ENCODE measurements at regions not wholly inside any gene's neighbourhood (a gene's known extent, or its start where the extent isn't known, plus 50 kb on each side); places are given as distances from the start of the nearest gene placed in this dataset.

DNA sequence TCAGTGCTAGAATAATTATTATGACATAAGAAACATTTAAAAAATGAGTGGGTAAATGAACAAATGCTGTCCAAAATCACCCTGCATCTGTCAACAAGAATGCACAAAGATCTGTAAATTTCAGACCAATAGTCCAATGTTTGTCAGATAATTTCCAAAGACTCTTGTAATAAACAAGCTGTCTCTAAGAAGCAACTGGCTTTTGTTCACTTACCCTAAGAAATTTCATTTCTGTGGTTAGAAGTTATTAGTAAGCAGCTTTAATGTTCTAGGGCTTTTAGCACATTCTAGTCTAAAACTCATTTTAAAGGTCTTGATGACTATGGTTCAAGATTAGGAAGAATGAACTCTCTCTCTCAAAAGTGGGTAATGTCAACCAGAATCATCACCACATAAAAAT is 560.3 kb upstream of the SMIM31 start:
- no peak for DNase-seq
- Histone ChIP-seq H3K9me3 (no peaks in the 10 kb centered on the region), H3K36me3 (no peaks in the 10 kb centered on the region), H3K27ac (no peak overlapping the region), H3K4me3 (no peak overlapping the region), H3K9ac (ENCODE audit: low read depth in 2 of 2, low read length in 2 of 2) (no peak overlapping the region), H3K27me3 (no peaks in the 10 kb centered on the region), H3K4me1 (no peaks in the 10 kb centered on the region)
- intact Hi-C loops (cut with DNase I) = no loop called here
- TF ChIP-seq, protein P1, sequence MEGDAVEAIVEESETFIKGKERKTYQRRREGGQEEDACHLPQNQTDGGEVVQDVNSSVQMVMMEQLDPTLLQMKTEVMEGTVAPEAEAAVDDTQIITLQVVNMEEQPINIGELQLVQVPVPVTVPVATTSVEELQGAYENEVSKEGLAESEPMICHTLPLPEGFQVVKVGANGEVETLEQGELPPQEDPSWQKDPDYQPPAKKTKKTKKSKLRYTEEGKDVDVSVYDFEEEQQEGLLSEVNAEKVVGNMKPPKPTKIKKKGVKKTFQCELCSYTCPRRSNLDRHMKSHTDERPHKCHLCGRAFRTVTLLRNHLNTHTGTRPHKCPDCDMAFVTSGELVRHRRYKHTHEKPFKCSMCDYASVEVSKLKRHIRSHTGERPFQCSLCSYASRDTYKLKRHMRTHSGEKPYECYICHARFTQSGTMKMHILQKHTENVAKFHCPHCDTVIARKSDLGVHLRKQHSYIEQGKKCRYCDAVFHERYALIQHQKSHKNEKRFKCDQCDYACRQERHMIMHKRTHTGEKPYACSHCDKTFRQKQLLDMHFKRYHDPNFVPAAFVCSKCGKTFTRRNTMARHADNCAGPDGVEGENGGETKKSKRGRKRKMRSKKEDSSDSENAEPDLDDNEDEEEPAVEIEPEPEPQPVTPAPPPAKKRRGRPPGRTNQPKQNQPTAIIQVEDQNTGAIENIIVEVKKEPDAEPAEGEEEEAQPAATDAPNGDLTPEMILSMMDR (IDR thresholded peaks at IDR 0.05) = no peak

DNA sequence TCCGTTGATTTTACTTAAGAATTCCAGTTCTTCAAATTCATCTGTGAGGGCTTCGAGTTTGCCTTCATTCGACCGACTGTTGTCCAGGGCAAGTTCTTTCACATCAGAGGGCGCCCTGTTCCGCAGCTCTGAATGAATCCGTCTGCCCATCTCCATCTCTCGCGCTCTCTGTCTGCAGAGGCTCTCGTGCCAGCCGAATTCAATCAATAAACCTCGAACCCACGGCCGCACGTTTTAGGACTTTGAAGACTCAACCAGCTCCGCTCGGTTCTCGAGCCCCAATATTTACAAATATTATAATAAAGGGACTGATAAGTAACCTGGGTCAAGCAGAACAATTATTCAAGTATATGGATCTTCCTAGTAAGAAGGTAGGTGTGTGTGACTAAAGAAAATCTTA is 556.4 kb upstream of the SMIM31 start:
- Histone ChIP-seq H3K4me3 (no peak overlapping the region), H3K27ac (no peak overlapping the region), H3K4me1 (no peaks in the 10 kb centered on the region), H3K27me3 (no peaks in the 10 kb centered on the region), H3K9me3 (no peaks in the 10 kb centered on the region), H3K9ac (ENCODE audit: low read depth in 2 of 2, low read length in 2 of 2) (no peak overlapping the region), H3K36me3 (no peaks in the 10 kb centered on the region)
- no peak for DNase-seq
- TF ChIP-seq, protein P1 (IDR thresholded peaks at IDR 0.05) = no peak
- intact Hi-C loops (cut with DNase I) = no loop called here

DNA sequence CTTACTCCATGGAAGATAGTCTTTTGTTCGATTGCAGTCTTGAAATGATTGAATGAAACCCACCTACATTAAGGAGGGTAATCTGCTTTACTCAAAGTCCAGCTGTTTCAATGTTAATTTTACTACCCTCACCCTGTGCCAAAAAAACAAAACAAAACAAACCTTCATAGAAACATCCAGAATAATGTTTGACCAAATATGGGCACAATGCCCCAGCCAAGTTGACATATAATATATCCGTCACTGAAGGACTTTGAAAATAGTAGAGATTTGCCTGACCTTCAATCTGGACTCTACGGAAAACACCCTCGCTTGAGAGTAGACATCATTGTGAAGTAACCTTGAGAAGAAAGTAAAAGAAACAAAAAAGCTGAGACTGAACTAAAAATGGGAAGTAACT is 550.5 kb upstream of the SMIM31 start:
- Histone ChIP-seq H3K27me3 (no peaks in the 10 kb centered on the region), H3K4me3 (no peak overlapping the region), H3K27ac (no peak overlapping the region), H3K4me1 (no peaks in the 10 kb centered on the region), H3K9me3 (no peaks in the 10 kb centered on the region), H3K36me3 (no peaks in the 10 kb centered on the region), H3K9ac (ENCODE audit: low read depth in 2 of 2, low read length in 2 of 2) (no peak overlapping the region)
- intact Hi-C loops (cut with DNase I) = no loop called here
- TF ChIP-seq, protein P1 (IDR thresholded peaks at IDR 0.05) = no peak
- DNase-seq = no peak

DNA sequence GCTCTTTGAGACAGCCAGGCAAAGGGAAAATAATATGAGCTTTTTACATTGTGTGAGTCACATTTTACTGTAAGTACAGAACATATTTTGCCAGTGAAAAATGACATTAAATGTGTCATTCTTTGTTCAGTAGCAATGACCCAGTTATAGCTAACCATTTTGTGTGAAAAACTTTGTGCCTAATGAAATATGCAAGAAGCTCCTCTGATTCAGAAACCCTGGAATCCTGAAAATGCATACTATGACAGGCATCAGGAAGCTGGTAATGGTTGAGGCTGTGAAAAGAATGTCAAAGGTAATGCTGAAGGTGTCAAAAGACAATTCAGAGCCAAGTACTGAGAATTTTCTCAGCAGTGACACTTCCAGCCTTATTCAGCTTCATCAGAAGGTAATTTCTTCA is 549.5 kb upstream of the SMIM31 start:
- Histone ChIP-seq H3K36me3 (no peaks in the 10 kb centered on the region), H3K27ac (no peak overlapping the region), H3K9me3 (no peaks in the 10 kb centered on the region), H3K9ac (ENCODE audit: low read depth in 2 of 2, low read length in 2 of 2) (no peak overlapping the region), H3K4me3 (no peak overlapping the region), H3K4me1 (no peaks in the 10 kb centered on the region), H3K27me3 (no peaks in the 10 kb centered on the region)
- TF ChIP-seq, protein P1 (IDR thresholded peaks at IDR 0.05) = no peak
- intact Hi-C loops (cut with DNase I) = no loop called here
- no peak for DNase-seq

DNA sequence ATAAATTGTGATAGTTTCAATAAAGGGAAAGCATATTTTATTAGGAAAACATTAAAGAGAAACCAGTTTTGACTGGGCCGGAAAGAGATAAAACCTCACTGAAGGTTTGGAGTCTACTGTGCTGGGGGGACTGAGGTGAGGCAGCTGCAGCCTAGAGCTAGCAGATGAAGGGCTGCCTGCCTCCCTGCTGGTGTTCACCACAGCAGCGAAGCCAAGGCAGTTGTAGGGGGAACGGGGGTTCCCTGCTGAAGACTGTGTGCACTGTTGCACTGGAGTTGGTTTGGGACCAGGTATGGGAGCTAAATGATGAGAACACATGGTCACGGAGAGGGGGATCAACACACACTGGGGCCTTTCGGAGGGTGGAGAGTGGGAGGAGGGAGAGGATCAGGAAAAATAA is 546.5 kb upstream of the SMIM31 start:
- no peak for DNase-seq
- Histone ChIP-seq H3K36me3 (no peaks in the 10 kb centered on the region), H3K27me3 (no peaks in the 10 kb centered on the region), H3K9ac (ENCODE audit: low read depth in 2 of 2, low read length in 2 of 2) (no peak overlapping the region), H3K9me3 (no peaks in the 10 kb centered on the region), H3K27ac (no peak overlapping the region), H3K4me3 (no peak overlapping the region), H3K4me1 (no peaks in the 10 kb centered on the region)
- intact Hi-C loops (cut with DNase I) = no loop called here
- TF ChIP-seq, protein P1 (IDR thresholded peaks at IDR 0.05) = no peak

DNA sequence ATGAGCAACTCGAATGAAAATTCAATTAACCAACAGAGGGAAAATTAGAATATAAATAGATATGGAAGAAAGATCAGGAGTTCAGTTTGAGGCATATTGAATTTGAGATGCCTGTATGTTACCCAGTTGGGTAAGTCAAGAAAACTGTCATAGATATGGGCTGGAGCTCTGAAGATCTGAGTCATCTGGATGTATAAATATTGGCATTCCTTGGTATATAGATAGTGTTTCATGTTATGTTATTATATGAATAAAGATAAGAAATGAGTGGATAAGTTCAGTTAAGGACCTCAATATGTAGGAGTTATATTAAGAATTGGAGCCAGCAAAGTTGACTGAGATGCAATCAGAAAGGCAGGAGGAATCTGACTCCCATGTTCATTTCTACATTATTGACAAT is 543.6 kb upstream of the SMIM31 start:
- Histone ChIP-seq H3K27me3 (no peaks in the 10 kb centered on the region), H3K4me1 (no peaks in the 10 kb centered on the region), H3K36me3 (no peaks in the 10 kb centered on the region), H3K9ac (ENCODE audit: low read depth in 2 of 2, low read length in 2 of 2) (no peak overlapping the region), H3K4me3 (no peak overlapping the region), H3K9me3 (no peaks in the 10 kb centered on the region), H3K27ac (no peak overlapping the region)
- TF ChIP-seq, protein P1 (IDR thresholded peaks at IDR 0.05) = no peak
- intact Hi-C loops (cut with DNase I) = no loop called here
- no peak for DNase-seq
